ENCODE measurements at regions not wholly inside any gene's neighbourhood (a gene's known extent, or its start where the extent isn't known, plus 50 kb on each side); places are given as distances from the start of the nearest gene placed in this dataset.

DNA sequence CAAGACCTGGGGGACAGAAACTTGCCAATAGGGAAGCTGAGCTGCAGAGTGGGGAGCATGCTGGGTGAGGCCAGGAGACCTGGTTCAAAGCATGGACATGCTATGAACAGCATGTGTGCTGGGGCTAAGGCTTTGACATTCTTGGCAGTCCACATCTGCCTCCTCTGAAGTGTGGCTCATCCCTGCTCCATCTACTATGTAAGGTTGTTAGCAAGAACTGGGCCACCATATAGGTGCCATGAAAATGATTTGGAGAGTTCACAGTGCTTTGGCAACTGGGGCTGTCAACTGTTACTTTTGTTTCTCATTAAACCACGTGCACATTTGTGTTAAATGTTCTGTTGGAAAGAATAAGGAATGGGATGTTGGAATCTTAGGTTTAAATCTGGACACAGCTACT lies 311.1 kb downstream of the CDC5L start:
- no peak for DNase-seq
- H3K9ac ChIP-seq (ENCODE audit: extremely low read depth, insufficient read length, low read length): no peak overlapping the region
- H3K79me2 ChIP-seq (ENCODE audit: insufficient read depth, low read length): no peaks in the 10 kb centered on the region
- no peak overlapping the region for H3K4me2 ChIP-seq (ENCODE audit: insufficient read depth, insufficient read length, low read length)
- H2BK20ac ChIP-seq (ENCODE audit: low read depth, low read length, poor library complexity, severe bottlenecking): no peak overlapping the region
- no peak overlapping the region for H3T11ph ChIP-seq (ENCODE audit: low read length)
- Mint-ChIP-seq H3K4me1 (peaks cover 18 to 21% of the 10 kb centered on the region in 2 experiments), H3K27ac (no peak overlapping the region), H3K27me3 (ENCODE audit: low read depth) (peaks cover 6% of the 10 kb centered on the region; the same call in 1 of the 2 replicates), H3K9me3 (no peaks in the 10 kb centered on the region), H3K4me3 (no peak overlapping the region), H3K36me3 (ENCODE audit: insufficient read depth in 1 of 3, low read depth in 3 of 3) (no peaks in the 10 kb centered on the region)
- H3K14ac ChIP-seq (ENCODE audit: insufficient read depth, low read length): no peak overlapping the region
- no peaks in the 10 kb centered on the region for H3K27me3 ChIP-seq (ENCODE audit: insufficient read depth, low read length)
- H3K4ac ChIP-seq (ENCODE audit: low read depth, low read length): no peak overlapping the region
- WGBS (ENCODE audit: extremely low coverage, insufficient read length, low lambda C conversion rate): no CpG with 5 or more reads among the region's 1 CpG
- no peak overlapping the region for H2AFZ ChIP-seq (ENCODE audit: low read length)
- no peak overlapping the region for H2BK120ac ChIP-seq (ENCODE audit: low read depth, low read length, poor library complexity, severe bottlenecking)
- H2BK12ac ChIP-seq (ENCODE audit: insufficient read length, low read depth, low read length): no peak overlapping the region
- H2AK5ac ChIP-seq (ENCODE audit: insufficient read length, low read length): no peak overlapping the region
- no peak overlapping the region for H3K56ac ChIP-seq (ENCODE audit: insufficient read length, low read depth, low read length)
- H3K23ac ChIP-seq (ENCODE audit: insufficient read length, low read depth, low read length): no peak overlapping the region
- no peak overlapping the region for H2BK5ac ChIP-seq (ENCODE audit: insufficient read length, low read length)
- TF ChIP-seq, protein P1, sequence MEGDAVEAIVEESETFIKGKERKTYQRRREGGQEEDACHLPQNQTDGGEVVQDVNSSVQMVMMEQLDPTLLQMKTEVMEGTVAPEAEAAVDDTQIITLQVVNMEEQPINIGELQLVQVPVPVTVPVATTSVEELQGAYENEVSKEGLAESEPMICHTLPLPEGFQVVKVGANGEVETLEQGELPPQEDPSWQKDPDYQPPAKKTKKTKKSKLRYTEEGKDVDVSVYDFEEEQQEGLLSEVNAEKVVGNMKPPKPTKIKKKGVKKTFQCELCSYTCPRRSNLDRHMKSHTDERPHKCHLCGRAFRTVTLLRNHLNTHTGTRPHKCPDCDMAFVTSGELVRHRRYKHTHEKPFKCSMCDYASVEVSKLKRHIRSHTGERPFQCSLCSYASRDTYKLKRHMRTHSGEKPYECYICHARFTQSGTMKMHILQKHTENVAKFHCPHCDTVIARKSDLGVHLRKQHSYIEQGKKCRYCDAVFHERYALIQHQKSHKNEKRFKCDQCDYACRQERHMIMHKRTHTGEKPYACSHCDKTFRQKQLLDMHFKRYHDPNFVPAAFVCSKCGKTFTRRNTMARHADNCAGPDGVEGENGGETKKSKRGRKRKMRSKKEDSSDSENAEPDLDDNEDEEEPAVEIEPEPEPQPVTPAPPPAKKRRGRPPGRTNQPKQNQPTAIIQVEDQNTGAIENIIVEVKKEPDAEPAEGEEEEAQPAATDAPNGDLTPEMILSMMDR (conservative IDR thresholded peaks at IDR 0.05): no peak
- H3K9me3 ChIP-seq (ENCODE audit: control insufficient read depth, low read depth, low read length): no peaks in the 10 kb centered on the region
- no peaks in the 10 kb centered on the region for H4K20me1 ChIP-seq (ENCODE audit: control insufficient read depth, insufficient read depth, insufficient read length)
- no peak overlapping the region for H3K18ac ChIP-seq (ENCODE audit: insufficient read length, low read depth, low read length)
- no peak overlapping the region for H2BK15ac ChIP-seq (ENCODE audit: low read depth, low read length)
- no peak overlapping the region for H4K91ac ChIP-seq (ENCODE audit: insufficient read length, low read depth, low read length)
- H3K79me1 ChIP-seq (ENCODE audit: insufficient read depth, low read depth, low read length, poor library complexity, severe bottlenecking): no peaks in the 10 kb centered on the region
- H3K4me1 ChIP-seq (ENCODE audit: insufficient read depth, low read length): peaks cover 2% of the 10 kb centered on the region; the same call in 1 of the 2 replicates
- H4K8ac ChIP-seq (replicated peaks; ENCODE audit: insufficient read length, low read depth, low read length): no peak overlapping the region
- no peak overlapping the region for H3K27ac ChIP-seq (ENCODE audit: insufficient read length, low read depth, low read length)
- H4K5ac ChIP-seq (ENCODE audit: insufficient read length, low read depth, low read length): no peak overlapping the region
- H3K23me2 ChIP-seq (ENCODE audit: insufficient read length, low read depth, low read length, poor library complexity, severe bottlenecking): no peaks in the 10 kb centered on the region

Data from H9 (cell line).